HG02981 (cell line): ENCODE measurements at regions not wholly inside any gene's neighbourhood (a gene's known extent, or its start where the extent isn't known, plus 50 kb on each side); places are given as distances from the start of the nearest gene placed in this dataset.
"Not testable (repeated sequence)": the region's sequence is repeated elsewhere in the genome, so short reads cannot be mapped to it uniquely, and the experiment has no call there.

Experiments
- ATAC-seq: cut with Tn5 transposase; IDR thresholded peaks from one replicate; pipeline ENCODE4 v1.9.1; 2021; ENCODE audit warnings: mild to moderate bottlenecking, moderate library complexity; ENCODE audit not compliant: unreplicated experiment

GRCh38 chr16:9603316-9603715 lies 511.9 kb downstream of the HAPSTR1 start:
- no peak for ATAC-seq

- ATAC-seq: no peak
Measured at GRCh38 chr16:9607515-9608230, 516.2 kb downstream of the HAPSTR1 start.

GRCh38 chr16:9610727-9611126 lies 519.3 kb downstream of the HAPSTR1 start:
- ATAC-seq: no peak

GRCh38 chr16:9612267-9612666 lies 520.8 kb downstream of the HAPSTR1 start:
- ATAC-seq: no peak

- no peak for ATAC-seq
Measured at GRCh38 chr16:9614389-9614788, 522.9 kb downstream of the HAPSTR1 start.

GRCh38 chr16:9622268-9622667 lies 530.8 kb downstream of the HAPSTR1 start:
- no peak for ATAC-seq

- no peak for ATAC-seq
Measured at GRCh38 chr16:9625122-9625521, 533.7 kb downstream of the HAPSTR1 start.

GRCh38 chr16:9627427-9627826 lies 536.0 kb downstream of the HAPSTR1 start:
- ATAC-seq: no peak

GRCh38 chr16:9630119-9630518 lies 538.7 kb downstream of the HAPSTR1 start:
- no peak for ATAC-seq

- no peak for ATAC-seq
Measured at GRCh38 chr16:9630985-9631384, 539.5 kb downstream of the HAPSTR1 start.

- ATAC-seq: no peak
Measured at GRCh38 chr16:9633844-9634243, 542.4 kb downstream of the HAPSTR1 start.

GRCh38 chr16:9635150-9635720 lies 543.8 kb downstream of the HAPSTR1 start:
- ATAC-seq: not testable (repeated sequence)

GRCh38 chr16:9644258-9644657 lies 538.0 kb downstream of the GRIN2A start:
- no peak for ATAC-seq

- no peak for ATAC-seq
Measured at GRCh38 chr16:9645911-9646310, 536.3 kb downstream of the GRIN2A start.

- no peak for ATAC-seq
Measured at GRCh38 chr16:9647981-9648701, 534.1 kb downstream of the GRIN2A start.

GRCh38 chr16:9650284-9650683 lies 531.9 kb downstream of the GRIN2A start:
- no peak for ATAC-seq

GRCh38 chr16:9655051-9655450 lies 527.2 kb downstream of the GRIN2A start:
- ATAC-seq: no peak

GRCh38 chr16:9657641-9658040 lies 524.6 kb downstream of the GRIN2A start:
- no peak for ATAC-seq

GRCh38 chr16:9658164-9658563 lies 524.1 kb downstream of the GRIN2A start:
- ATAC-seq: no peak

- no peak for ATAC-seq
Measured at GRCh38 chr16:9658586-9658985, 523.6 kb downstream of the GRIN2A start.

- ATAC-seq: no peak
Measured at GRCh38 chr16:9660898-9661297, 521.3 kb downstream of the GRIN2A start.

- no peak for ATAC-seq
Measured at GRCh38 chr16:9661336-9662017, 520.8 kb downstream of the GRIN2A start.
